ENCODE measurements at regions not wholly inside any gene's neighbourhood (a gene's known extent, or its start where the extent isn't known, plus 50 kb on each side); places are given as distances from the start of the nearest gene placed in this dataset.

GRCh38 chr14:55500708-55501107 is 60.3 kb upstream of the TBPL2 start:
- TF ChIP-seq, protein P1, sequence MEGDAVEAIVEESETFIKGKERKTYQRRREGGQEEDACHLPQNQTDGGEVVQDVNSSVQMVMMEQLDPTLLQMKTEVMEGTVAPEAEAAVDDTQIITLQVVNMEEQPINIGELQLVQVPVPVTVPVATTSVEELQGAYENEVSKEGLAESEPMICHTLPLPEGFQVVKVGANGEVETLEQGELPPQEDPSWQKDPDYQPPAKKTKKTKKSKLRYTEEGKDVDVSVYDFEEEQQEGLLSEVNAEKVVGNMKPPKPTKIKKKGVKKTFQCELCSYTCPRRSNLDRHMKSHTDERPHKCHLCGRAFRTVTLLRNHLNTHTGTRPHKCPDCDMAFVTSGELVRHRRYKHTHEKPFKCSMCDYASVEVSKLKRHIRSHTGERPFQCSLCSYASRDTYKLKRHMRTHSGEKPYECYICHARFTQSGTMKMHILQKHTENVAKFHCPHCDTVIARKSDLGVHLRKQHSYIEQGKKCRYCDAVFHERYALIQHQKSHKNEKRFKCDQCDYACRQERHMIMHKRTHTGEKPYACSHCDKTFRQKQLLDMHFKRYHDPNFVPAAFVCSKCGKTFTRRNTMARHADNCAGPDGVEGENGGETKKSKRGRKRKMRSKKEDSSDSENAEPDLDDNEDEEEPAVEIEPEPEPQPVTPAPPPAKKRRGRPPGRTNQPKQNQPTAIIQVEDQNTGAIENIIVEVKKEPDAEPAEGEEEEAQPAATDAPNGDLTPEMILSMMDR (IDR thresholded peaks at IDR 0.05; ENCODE audit: extremely low read depth in 1 of 2, insufficient read depth in 1 of 2, low read depth in 1 of 2, low read length in 2 of 2), result no peak
- TF ChIP-seq POLR2A (IDR thresholded peaks at IDR 0.05; ENCODE audit: low read depth, low read length), result no peak
